ENCODE measurements at regions not wholly inside any gene's neighbourhood (a gene's known extent, or its start where the extent isn't known, plus 50 kb on each side); places are given as distances from the start of the nearest gene placed in this dataset.
A peak's percentile ranks its signal among the peaks of the same experiment; 100 is the strongest.
"Not testable (repeated sequence)": the region's sequence is repeated elsewhere in the genome, so short reads cannot be mapped to it uniquely, and the experiment has no call there.

- peak; percentile 69 for DNase-seq (ENCODE audit: low read depth)
- no peak for TF ChIP-seq CTCF (IDR thresholded peaks at IDR 0.05; ENCODE audit: insufficient read depth, low read depth, low read length, missing control alignments)
- peak overlapping the region; percentile 41 for H3K4me3 ChIP-seq (ENCODE audit: low read depth, low read length)
These were observed 63.6 kb upstream of the RESF1 start for GRCh38 chr12:31895449-31896150.

GRCh38 chr12:31890295-31891285, 68.6 kb upstream of the RESF1 start:
- no peak for TF ChIP-seq CTCF (IDR thresholded peaks at IDR 0.05; ENCODE audit: insufficient read depth, low read depth, low read length, missing control alignments)
- DNase-seq (ENCODE audit: low read depth) = peak; percentile 76
- no peak overlapping the region for H3K4me3 ChIP-seq (ENCODE audit: low read depth, low read length)

GRCh38 chr12:31887109-31887811, 72.0 kb upstream of the RESF1 start:
- H3K4me3 ChIP-seq (ENCODE audit: low read depth, low read length) = no peak overlapping the region
- DNase-seq (ENCODE audit: low read depth) = peak; percentile 72
- TF ChIP-seq CTCF (IDR thresholded peaks at IDR 0.05; ENCODE audit: insufficient read depth, low read depth, low read length, missing control alignments) = no peak

GRCh38 chr12:31882682-31883081, 76.5 kb upstream of the RESF1 start:
- not testable (repeated sequence) for H3K4me3 ChIP-seq (ENCODE audit: low read depth, low read length); DNase-seq (ENCODE audit: low read depth)

- H3K4me3 ChIP-seq (ENCODE audit: low read depth, low read length) = no peak overlapping the region
- no peak for DNase-seq (ENCODE audit: low read depth)
- no peak for TF ChIP-seq CTCF (IDR thresholded peaks at IDR 0.05; ENCODE audit: insufficient read depth, low read depth, low read length, missing control alignments)
These were observed 78.9 kb upstream of the RESF1 start for GRCh38 chr12:31880340-31880739.

GRCh38 chr12:31877884-31878283, 81.3 kb upstream of the RESF1 start:
- TF ChIP-seq CTCF (IDR thresholded peaks at IDR 0.05; ENCODE audit: insufficient read depth, low read depth, low read length, missing control alignments) = no peak
- DNase-seq (ENCODE audit: low read depth) = no peak
- H3K4me3 ChIP-seq (ENCODE audit: low read depth, low read length) = no peak overlapping the region
